Right lobe of liver (tissue), 6 donors: ENCODE measurements at regions not wholly inside any gene's neighbourhood (a gene's known extent, or its start where the extent isn't known, plus 50 kb on each side); places are given as distances from the start of the nearest gene placed in this dataset.

Experiments
- ATAC-seq, 4 donors: fragments of 200-7000 bp; cut with Tn5 transposase; one replicate each; pipeline ENCODE4 v1.9.1; 2020; ENCODE audit warnings: mild to moderate bottlenecking in 4 of 4, moderate library complexity in 4 of 4
- DNase-seq, 3 donors: peaks; one replicate each; pipeline ENCODE4 v3.0.0-alpha.2; 2020
- H3K27ac ChIP-seq, 3 donors: fragments of 200-600 bp; one replicate each; pipeline ENCODE4 v1.8.0; 2022
- H3K27me3 ChIP-seq, 2 donors: fragments of 200-600 bp; one replicate each; pipeline ENCODE4 v1.8.0; 2022
- H3K36me3 ChIP-seq, 4 donors: fragments of 200-600 bp; sonication (generic) in 1 of 4; one replicate each; pipeline versions ENCODE4 v1.5.1 to v1.8.0; 2017 to 2022; ENCODE audit warnings: control low read depth in 1 of 4
- H3K4me1 ChIP-seq, 4 donors: fragments of 200-600 bp; sonication (generic) in 1 of 4; one replicate each; pipeline versions ENCODE4 v1.5.1 to v1.8.0; 2017 to 2022; ENCODE audit warnings: control low read depth in 1 of 4
- H3K4me3 ChIP-seq, 3 donors: fragments of 200-600 bp; one replicate each; pipeline ENCODE4 v1.8.0; 2022
- H3K9me3 ChIP-seq, 4 donors: fragments of 200-600 bp; sonication (generic) in 1 of 4; one replicate each; pipeline versions ENCODE4 v1.5.1 to v1.8.0; 2017 to 2022; ENCODE audit warnings: control low read depth in 1 of 4
- POLR2A ChIP-seq: fragments of 450-650 bp; IDR thresholded peaks from one replicate; pipeline ENCODE4 v1.6.1; 2017; ENCODE audit warnings: antibody characterized with exemption, mild to moderate bottlenecking
- WGBS: methylation state at CpG from one replicate; pipeline ENCODE4 v1.1.6; 2018; ENCODE audit warnings: low coverage, low lambda C conversion rate; ENCODE audit not compliant: insufficient coverage; ENCODE audit errors: missing lambda C conversion rate; 5-methylcytosine and 5-hydroxymethylcytosine counted together
- intact Hi-C, 2 donors: fragments of 100-400 bp; cut with DNase I; formaldehyde crosslinking; loops; one replicate each; pipeline versions ENCODE4 v1.11.2 to v1.14.1; 2022
- TF ChIP-seq, protein P1 (sequence below), 4 donors: fragments of 200-600 bp in 3 of 4; fragments of 450-650 bp in 1 of 4; IDR thresholded peaks; one replicate each; pipeline versions ENCODE4 v1.5.1 to v1.8.0; 2016 to 2022; ENCODE audit warnings: antibody characterized with exemption in 4 of 4, mild to moderate bottlenecking in 2 of 4
- donor health status: DM: no; HTN: yes; CAD: no.
- donor health status: DM: no; HTN: no; CAD: no.
- donor health status: DM: no; HTN: no; CAD: no.
- donor health status: DM: no; HTN: yes; CAD: no.
- donor health status: DM: no; HTN: yes; CAD: no.

DNA sequence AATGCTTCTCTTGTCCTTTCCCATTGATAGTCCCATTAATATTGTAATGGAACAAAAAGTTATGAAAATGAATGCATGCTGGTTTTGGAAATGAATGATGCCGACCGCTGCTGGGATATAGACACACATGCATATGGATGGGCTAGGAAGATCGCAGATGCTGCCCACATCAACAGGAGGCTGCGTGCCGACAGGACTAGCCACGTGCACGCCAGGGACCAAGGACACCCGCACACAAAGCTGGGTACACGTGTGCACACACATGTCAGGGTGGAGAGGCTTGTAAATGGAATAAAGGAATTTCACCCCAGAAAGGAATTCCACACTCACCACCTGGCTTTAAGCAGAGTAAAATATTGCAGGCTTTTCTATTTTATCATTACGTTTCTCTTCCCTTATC lies 153.8 kb upstream of the VASH1 start:
- WGBS: 85% methylated on average over 7 of the region's 10 CpGs
- ATAC-seq (no peak), DNase-seq (no peak)
- Histone ChIP-seq H3K9me3 (no peaks in the 10 kb centered on the region), H3K36me3 (no peaks in the 10 kb centered on the region), H3K4me1 (no peaks in the 10 kb centered on the region), H3K27me3 (no peaks in the 10 kb centered on the region), H3K27ac (no peak overlapping the region), H3K4me3 (no peak overlapping the region)
- TF ChIP-seq, protein P1, sequence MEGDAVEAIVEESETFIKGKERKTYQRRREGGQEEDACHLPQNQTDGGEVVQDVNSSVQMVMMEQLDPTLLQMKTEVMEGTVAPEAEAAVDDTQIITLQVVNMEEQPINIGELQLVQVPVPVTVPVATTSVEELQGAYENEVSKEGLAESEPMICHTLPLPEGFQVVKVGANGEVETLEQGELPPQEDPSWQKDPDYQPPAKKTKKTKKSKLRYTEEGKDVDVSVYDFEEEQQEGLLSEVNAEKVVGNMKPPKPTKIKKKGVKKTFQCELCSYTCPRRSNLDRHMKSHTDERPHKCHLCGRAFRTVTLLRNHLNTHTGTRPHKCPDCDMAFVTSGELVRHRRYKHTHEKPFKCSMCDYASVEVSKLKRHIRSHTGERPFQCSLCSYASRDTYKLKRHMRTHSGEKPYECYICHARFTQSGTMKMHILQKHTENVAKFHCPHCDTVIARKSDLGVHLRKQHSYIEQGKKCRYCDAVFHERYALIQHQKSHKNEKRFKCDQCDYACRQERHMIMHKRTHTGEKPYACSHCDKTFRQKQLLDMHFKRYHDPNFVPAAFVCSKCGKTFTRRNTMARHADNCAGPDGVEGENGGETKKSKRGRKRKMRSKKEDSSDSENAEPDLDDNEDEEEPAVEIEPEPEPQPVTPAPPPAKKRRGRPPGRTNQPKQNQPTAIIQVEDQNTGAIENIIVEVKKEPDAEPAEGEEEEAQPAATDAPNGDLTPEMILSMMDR (IDR thresholded peaks at IDR 0.05): no peak
- TF ChIP-seq POLR2A: no peak
- intact Hi-C loops: no loop called here

DNA sequence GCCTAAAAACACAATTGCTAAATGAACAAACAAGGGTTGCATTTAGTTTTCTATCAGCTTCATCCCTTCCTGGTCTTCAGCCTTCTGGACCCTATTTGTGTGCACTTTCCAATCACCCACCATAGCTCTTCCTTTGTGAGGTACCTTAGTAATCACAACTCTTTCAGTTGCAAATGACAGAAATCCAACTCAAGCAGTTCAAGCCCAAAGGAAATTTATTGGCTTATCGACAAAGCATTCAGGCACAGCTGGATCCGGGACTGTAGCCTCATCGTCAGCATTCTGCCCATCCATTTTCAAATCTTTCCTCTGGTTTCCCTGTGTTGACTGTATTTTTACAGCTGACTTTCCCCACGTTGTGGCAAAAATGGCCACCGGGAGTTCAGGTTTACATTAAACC lies 148.6 kb upstream of the VASH1 start:
- DNase-seq (no peak), ATAC-seq (no peak)
- no peaks in the 10 kb centered on the region for H3K27me3 ChIP-seq
- no peaks in the 10 kb centered on the region for H3K36me3 ChIP-seq
- no peaks in the 10 kb centered on the region for H3K4me1 ChIP-seq
- intact Hi-C loops: no loop called here
- TF ChIP-seq, protein P1 (IDR thresholded peaks at IDR 0.05): no peak
- TF ChIP-seq POLR2A: no peak
- 41% methylated on average over 5 of the region's 5 CpGs for WGBS
- H3K9me3 ChIP-seq: no peaks in the 10 kb centered on the region
- no peak overlapping the region for H3K27ac ChIP-seq
- no peak overlapping the region for H3K4me3 ChIP-seq

DNA sequence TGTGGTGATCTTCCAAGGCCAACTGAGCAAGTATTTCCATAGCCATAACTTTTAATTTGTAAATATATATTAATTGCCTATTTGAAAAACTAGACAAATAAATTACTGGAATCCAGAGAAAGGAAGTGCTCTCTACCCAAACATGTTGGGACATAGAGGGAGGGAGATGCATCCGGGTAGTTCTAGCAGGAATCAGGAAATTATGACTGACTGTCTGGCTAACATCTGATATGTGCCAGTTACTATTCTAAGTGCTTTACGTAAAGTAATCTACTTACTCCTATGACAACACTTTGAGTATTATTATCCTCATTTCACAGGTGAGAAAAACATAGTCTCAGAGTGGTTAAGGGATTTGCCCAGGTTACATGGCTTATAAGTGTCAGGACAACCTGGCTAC lies 147.7 kb upstream of the VASH1 start:
- no peak for TF ChIP-seq POLR2A
- TF ChIP-seq, protein P1 (IDR thresholded peaks at IDR 0.05): no peak
- Histone ChIP-seq H3K4me3 (no peak overlapping the region), H3K9me3 (no peaks in the 10 kb centered on the region), H3K27me3 (no peaks in the 10 kb centered on the region), H3K36me3 (no peaks in the 10 kb centered on the region), H3K27ac (no peak overlapping the region), H3K4me1 (no peaks in the 10 kb centered on the region)
- intact Hi-C loops: no loop called here
- 35% methylated on average over 2 of the region's 2 CpGs for WGBS
- DNase-seq (no peak), ATAC-seq (no peak)

DNA sequence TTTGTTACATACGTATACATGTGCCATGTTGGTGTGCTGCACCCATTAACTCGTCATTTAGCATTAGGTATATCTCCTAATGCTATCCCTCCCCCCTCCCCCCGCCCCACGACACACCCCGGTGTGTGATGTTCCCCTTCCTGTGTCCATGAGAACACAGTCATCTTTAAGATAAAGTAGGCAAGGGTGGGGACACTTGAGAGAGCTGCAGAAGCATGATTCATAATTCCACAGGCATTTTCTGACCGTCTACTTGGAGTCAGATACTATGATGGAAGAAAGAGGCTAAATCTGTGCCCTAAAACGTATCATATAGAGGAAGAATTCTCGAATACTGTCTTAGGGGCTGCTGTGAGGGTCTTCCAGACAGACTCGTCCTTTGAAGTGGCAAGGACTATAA lies 145.9 kb upstream of the VASH1 start:
- Histone ChIP-seq H3K4me1 (no peaks in the 10 kb centered on the region), H3K9me3 (no peaks in the 10 kb centered on the region), H3K27me3 (no peaks in the 10 kb centered on the region), H3K27ac (no peak overlapping the region), H3K36me3 (no peaks in the 10 kb centered on the region), H3K4me3 (no peak overlapping the region)
- DNase-seq (no peak), ATAC-seq (no peak)
- TF ChIP-seq, protein P1 (IDR thresholded peaks at IDR 0.05): no peak
- no peak for TF ChIP-seq POLR2A
- 38% methylated on average over 9 of the region's 9 CpGs for WGBS
- intact Hi-C loops: no loop called here

DNA sequence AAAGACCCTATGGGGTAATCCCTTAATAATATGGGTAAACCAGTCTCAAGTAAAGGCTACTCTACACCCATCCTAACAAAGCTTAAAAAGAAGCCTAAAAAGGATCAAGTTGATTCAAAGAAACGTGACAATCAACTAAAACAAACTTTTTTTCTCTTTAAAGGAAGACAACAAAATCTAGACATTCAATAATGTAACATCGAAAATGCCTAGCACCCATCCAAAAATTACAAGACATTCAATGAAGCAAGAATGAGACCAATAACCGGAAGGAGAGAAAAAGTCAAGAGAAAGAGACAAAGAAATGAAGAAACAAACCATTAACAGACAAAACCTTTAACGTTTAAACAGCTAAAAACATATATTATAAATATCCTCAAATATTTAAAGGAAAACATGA lies 143.8 kb upstream of the VASH1 start:
- Histone ChIP-seq H3K27me3 (no peaks in the 10 kb centered on the region), H3K4me1 (no peaks in the 10 kb centered on the region), H3K36me3 (no peaks in the 10 kb centered on the region), H3K27ac (no peak overlapping the region), H3K4me3 (no peak overlapping the region), H3K9me3 (no peaks in the 10 kb centered on the region)
- no peak for DNase-seq
- no peak for ATAC-seq
- intact Hi-C loops: no loop called here
- no peak for TF ChIP-seq POLR2A
- 48% methylated on average over 4 of the region's 4 CpGs for WGBS
